ENCODE measurements at regions not wholly inside any gene's neighbourhood (a gene's known extent, or its start where the extent isn't known, plus 50 kb on each side); places are given as distances from the start of the nearest gene placed in this dataset.
"Not testable (repeated sequence)": the region's sequence is repeated elsewhere in the genome, so short reads cannot be mapped to it uniquely, and the experiment has no call there.

GRCh38 chr7:13817230-13817629 lies 172.2 kb downstream of the ETV1 start:
- TF ChIP-seq ZNF207 (IDR thresholded peaks at IDR 0.05; ENCODE audit: borderline replicate concordance); RAD21 (IDR thresholded peaks at IDR 0.05; ENCODE audit: insufficient read depth, low read depth, low read length); TCF3 (IDR thresholded peaks at IDR 0.05; ENCODE audit: borderline replicate concordance, insufficient read depth, low read depth, low read length): not testable (repeated sequence)

Measured in GM12878 (cell line).